SK-N-SH treated with all-trans-retinoic acid at 6 μM for 48 hours (cell line): ENCODE measurements at regions not wholly inside any gene's neighbourhood (a gene's known extent, or its start where the extent isn't known, plus 50 kb on each side); places are given as distances from the start of the nearest gene placed in this dataset.

Source experiments
- ATAC-seq: fragments of 200-7000 bp; cut with Tn5 transposase; 3 replicates; pipeline ENCODE4 v1.9.1; 2020; ENCODE audit warnings: mild to moderate bottlenecking, moderate library complexity
- ARNTL ChIP-seq: fragments of 450-650 bp; formaldehyde crosslinking; IDR thresholded peaks from 2 replicates; pipeline ENCODE4 v1.5.0; 2020; ENCODE audit warnings: low read depth, mild to moderate bottlenecking, moderate library complexity, borderline replicate concordance
- BACH2 ChIP-seq: fragments of 250-450 bp; sonication (Bioruptor Pico); IDR thresholded peaks from 2 replicates; pipeline ENCODE4 v1.9.0; 2021; ENCODE audit warnings: mild to moderate bottlenecking, borderline replicate concordance
- CSRNP3 ChIP-seq: fragments of 250-450 bp; sonication (Bioruptor Pico); IDR thresholded peaks from 2 replicates; pipeline ENCODE4 v1.5.1; 2021; ENCODE audit warnings: mild to moderate bottlenecking, moderate library complexity
- GLIS3 ChIP-seq: fragments of 250-450 bp; sonication (Bioruptor Pico); IDR thresholded peaks from 2 replicates; pipeline ENCODE4 v1.5.0; 2020; ENCODE audit warnings: mild to moderate bottlenecking, moderate library complexity
- ISL1 ChIP-seq: fragments of 250-450 bp; sonication (Bioruptor Pico); IDR thresholded peaks from 2 replicates; pipeline ENCODE4 v2.1.2; 2022; ENCODE audit warnings: mild to moderate bottlenecking, moderate library complexity
- OSR1 ChIP-seq: fragments of 250-450 bp; sonication (Bioruptor Pico); IDR thresholded peaks from 2 replicates; pipeline ENCODE4 v1.8.0; 2022; ENCODE audit warnings: moderate library complexity, mild to moderate bottlenecking, inconsistent platforms
- POU6F1 ChIP-seq: fragments of 250-450 bp; sonication (Bioruptor Pico); IDR thresholded peaks from 2 replicates; pipeline ENCODE4 v1.8.0; 2021; ENCODE audit warnings: low read depth, mild to moderate bottlenecking, moderate library complexity, borderline replicate concordance
- PPARA ChIP-seq: fragments of 250-450 bp; sonication (Bioruptor Pico); IDR thresholded peaks from 2 replicates; pipeline ENCODE4 v1.5.0; 2020; ENCODE audit warnings: mild to moderate bottlenecking, borderline replicate concordance
- RARB ChIP-seq: fragments of 250-450 bp; sonication (Bioruptor Pico); IDR thresholded peaks from 2 replicates; pipeline ENCODE4 v1.8.0; 2021; ENCODE audit warnings: mild to moderate bottlenecking, moderate library complexity
- SNAI2 ChIP-seq: fragments of 250-450 bp; sonication (Bioruptor Pico); IDR thresholded peaks from 2 replicates; pipeline ENCODE4 v1.5.0; 2020; ENCODE audit warnings: mild to moderate bottlenecking, moderate library complexity
- TCF4 ChIP-seq: fragments of 250-450 bp; sonication (Bioruptor Pico); IDR thresholded peaks from 2 replicates; pipeline ENCODE4 v1.8.0; 2021; ENCODE audit warnings: mild to moderate bottlenecking, moderate library complexity, borderline replicate concordance
- TSHZ2 ChIP-seq: fragments of 250-450 bp; sonication (Bioruptor Pico); IDR thresholded peaks from 2 replicates; pipeline ENCODE4 v1.5.0; 2020; ENCODE audit warnings: mild to moderate bottlenecking, moderate library complexity
- ZC3H10 ChIP-seq: fragments of 250-450 bp; sonication (Bioruptor Pico); IDR thresholded peaks from 2 replicates; pipeline ENCODE4 v1.5.1; 2021; ENCODE audit warnings: mild to moderate bottlenecking, moderate library complexity
- ZFP3 ChIP-seq: fragments of 250-450 bp; sonication (Bioruptor Pico); IDR thresholded peaks from 2 replicates; pipeline ENCODE4 v1.5.0; 2020; ENCODE audit warnings: mild to moderate bottlenecking, moderate library complexity
- ZFP30 ChIP-seq: fragments of 450-650 bp; formaldehyde crosslinking; IDR thresholded peaks from 2 replicates; pipeline ENCODE4 v1.5.0; 2022; ENCODE audit warnings: mild to moderate bottlenecking, moderate library complexity
- ZNF70 ChIP-seq: fragments of 450-650 bp; formaldehyde crosslinking; IDR thresholded peaks from 2 replicates; pipeline ENCODE4 v1.5.0; 2020; ENCODE audit warnings: mild to moderate bottlenecking, moderate library complexity
- ZNF8 ChIP-seq: fragments of 450-650 bp; formaldehyde crosslinking; IDR thresholded peaks from 2 replicates; pipeline ENCODE4 v1.5.0; 2020; ENCODE audit warnings: mild to moderate bottlenecking, moderate library complexity
- TF ChIP-seq, protein P1 (sequence below): fragments of 250-450 bp; sonication (Bioruptor Pico); IDR thresholded peaks from 2 replicates; pipeline ENCODE4 v1.5.1; 2020; ENCODE audit warnings: low read depth, mild to moderate bottlenecking, moderate library complexity
- TF ChIP-seq, protein P2 (sequence below): fragments of 250-450 bp; sonication (Bioruptor Pico); IDR thresholded peaks from 2 replicates; pipeline ENCODE4 v1.8.0; 2020; ENCODE audit warnings: mild to moderate bottlenecking, moderate library complexity, borderline replicate concordance

- ATAC-seq: no peak
- TF ChIP-seq ARNTL (CRISPR knock-in tag) (no peak), RARB (CRISPR knock-in tag) (no peak), POU6F1 (no peak), SNAI2 (CRISPR knock-in tag) (no peak), ZNF70 (CRISPR knock-in tag) (no peak), TSHZ2 (CRISPR knock-in tag) (no peak), BACH2 (no peak), ZFP30 (CRISPR knock-in tag) (no peak), OSR1 (CRISPR knock-in tag) (no peak), TCF4 (no peak)
Measured at GRCh38 chr4:121485190-121485804, 104.5 kb upstream of the QRFPR start.

GRCh38 chr4:121484633-121485032 lies 103.8 kb upstream of the QRFPR start:
- TF ChIP-seq CSRNP3: no peak
- TF ChIP-seq ZC3H10 (CRISPR knock-in tag): no peak
- no peak for TF ChIP-seq ZNF8 (CRISPR knock-in tag)
- TF ChIP-seq, protein P1, sequence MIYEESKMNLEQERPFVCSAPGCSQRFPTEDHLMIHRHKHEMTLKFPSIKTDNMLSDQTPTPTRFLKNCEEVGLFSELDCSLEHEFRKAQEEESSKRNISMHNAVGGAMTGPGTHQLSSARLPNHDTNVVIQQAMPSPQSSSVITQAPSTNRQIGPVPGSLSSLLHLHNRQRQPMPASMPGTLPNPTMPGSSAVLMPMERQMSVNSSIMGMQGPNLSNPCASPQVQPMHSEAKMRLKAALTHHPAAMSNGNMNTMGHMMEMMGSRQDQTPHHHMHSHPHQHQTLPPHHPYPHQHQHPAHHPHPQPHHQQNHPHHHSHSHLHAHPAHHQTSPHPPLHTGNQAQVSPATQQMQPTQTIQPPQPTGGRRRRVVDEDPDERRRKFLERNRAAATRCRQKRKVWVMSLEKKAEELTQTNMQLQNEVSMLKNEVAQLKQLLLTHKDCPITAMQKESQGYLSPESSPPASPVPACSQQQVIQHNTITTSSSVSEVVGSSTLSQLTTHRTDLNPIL (CRISPR knock-in tag): no peak
- ATAC-seq: peak; percentile 96

DNA sequence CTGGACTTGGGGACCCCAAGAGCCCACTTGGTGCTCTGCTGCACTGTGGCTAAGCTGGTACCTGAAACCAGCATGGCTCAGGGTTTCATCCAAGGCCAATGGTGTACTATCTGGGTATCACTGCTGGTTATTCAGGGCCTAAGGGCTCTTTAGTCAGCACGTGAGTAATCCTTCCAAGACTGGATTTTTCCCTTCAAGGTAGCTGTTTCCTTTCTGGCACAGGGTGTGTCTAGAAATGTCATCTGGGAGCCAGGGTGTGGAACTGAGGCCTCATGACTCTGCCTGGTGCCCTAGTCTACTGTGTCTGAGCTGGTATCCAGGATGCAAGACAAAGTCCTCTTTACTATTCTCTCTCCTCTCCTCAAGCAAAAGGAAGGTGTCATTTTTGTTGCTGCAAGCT lies 99.0 kb upstream of the QRFPR start:
- TF ChIP-seq, protein P2, sequence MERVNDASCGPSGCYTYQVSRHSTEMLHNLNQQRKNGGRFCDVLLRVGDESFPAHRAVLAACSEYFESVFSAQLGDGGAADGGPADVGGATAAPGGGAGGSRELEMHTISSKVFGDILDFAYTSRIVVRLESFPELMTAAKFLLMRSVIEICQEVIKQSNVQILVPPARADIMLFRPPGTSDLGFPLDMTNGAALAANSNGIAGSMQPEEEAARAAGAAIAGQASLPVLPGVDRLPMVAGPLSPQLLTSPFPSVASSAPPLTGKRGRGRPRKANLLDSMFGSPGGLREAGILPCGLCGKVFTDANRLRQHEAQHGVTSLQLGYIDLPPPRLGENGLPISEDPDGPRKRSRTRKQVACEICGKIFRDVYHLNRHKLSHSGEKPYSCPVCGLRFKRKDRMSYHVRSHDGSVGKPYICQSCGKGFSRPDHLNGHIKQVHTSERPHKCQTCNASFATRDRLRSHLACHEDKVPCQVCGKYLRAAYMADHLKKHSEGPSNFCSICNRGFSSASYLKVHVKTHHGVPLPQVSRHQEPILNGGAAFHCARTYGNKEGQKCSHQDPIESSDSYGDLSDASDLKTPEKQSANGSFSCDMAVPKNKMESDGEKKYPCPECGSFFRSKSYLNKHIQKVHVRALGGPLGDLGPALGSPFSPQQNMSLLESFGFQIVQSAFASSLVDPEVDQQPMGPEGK (CRISPR knock-in tag): no peak
- TF ChIP-seq ZFP3 (CRISPR knock-in tag) (no peak), OSR1 (CRISPR knock-in tag) (no peak), BACH2 (no peak), GLIS3 (CRISPR knock-in tag) (no peak)
- TF ChIP-seq, protein P1 (CRISPR knock-in tag): no peak
- ATAC-seq: no peak

DNA sequence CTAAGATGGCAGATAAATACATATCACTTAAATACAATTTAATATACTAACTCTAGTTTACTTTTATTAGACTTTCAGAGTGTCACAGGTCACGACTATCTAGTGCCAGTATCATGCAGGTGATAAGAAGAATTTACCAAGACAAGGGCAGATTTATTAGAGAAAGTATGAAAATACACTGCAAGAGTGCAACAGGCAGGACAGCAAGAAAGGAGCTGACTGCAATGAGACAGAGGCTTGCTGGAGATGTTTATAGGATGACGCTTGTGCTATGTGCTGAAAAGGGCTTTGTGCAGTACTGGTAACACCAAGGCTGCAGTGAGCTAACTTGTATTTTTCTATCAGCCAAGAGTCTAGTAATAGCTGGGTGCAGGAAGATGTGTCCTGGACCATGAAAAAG lies 96.7 kb upstream of the QRFPR start:
- TF ChIP-seq TSHZ2 (CRISPR knock-in tag): no peak
- TF ChIP-seq ISL1 (CRISPR knock-in tag): no peak
- no peak for TF ChIP-seq PPARA (CRISPR knock-in tag)
- no peak for TF ChIP-seq ARNTL (CRISPR knock-in tag)
- TF ChIP-seq ZNF70 (CRISPR knock-in tag): no peak
- no peak for ATAC-seq
